OCI-LY7 (cell line): ENCODE measurements at regions not wholly inside any gene's neighbourhood (a gene's known extent, or its start where the extent isn't known, plus 50 kb on each side); places are given as distances from the start of the nearest gene placed in this dataset.
"Not testable (repeated sequence)": the region's sequence is repeated elsewhere in the genome, so short reads cannot be mapped to it uniquely, and the experiment has no call there.

Experiments
- BruUV-seq: library from RNA; stranded (reverse); fragments of 400-500 nt; replicated peaks from 2 replicates; lab custom pipeline; 2021; lab: Mats Ljungman, UMichigan
- CTCF ChIA-PET: fragments of 300-600 bp; sonication (Branson Sonifier 250); formaldehyde crosslinking; loops from one replicate; lab custom pipeline; 2022; ENCODE audit warnings: antibody characterized with exemption; ENCODE audit not compliant: unreplicated experiment; lab: Charles Lee
- POLR2A ChIA-PET: fragments of 300-600 bp; sonication (Branson Sonifier 250); formaldehyde crosslinking; loops from one replicate; lab custom pipeline; 2022; ENCODE audit warnings: antibody characterized with exemption; lab: Charles Lee
- DNase-seq: peaks from one replicate; pipeline ENCODE4 v3.0.0-alpha.2; 2015; ENCODE audit warnings: low spot score
- H2AFZ ChIP-seq: fragments of 200-600 bp; sonication (generic), shearing (Covaris generic); 2 replicates; pipeline ENCODE4 v1.6.1; 2014; ENCODE audit warnings: mild to moderate bottlenecking, antibody characterized with exemption, low read length, moderate library complexity
- H3K27ac ChIP-seq: fragments of 200-600 bp; sonication (generic); 2 replicates; pipeline ENCODE4 v1.5.1; 2014; ENCODE audit warnings: mixed run types, low read depth, mild to moderate bottlenecking, moderate library complexity, low read length, inconsistent platforms; ENCODE audit not compliant: poor library complexity, severe bottlenecking
- H3K36me3 ChIP-seq: fragments of 200-600 bp; sonication (generic); 2 replicates; pipeline ENCODE4 v1.6.1; 2014; ENCODE audit warnings: mild to moderate bottlenecking, antibody characterized with exemption, low read length, moderate library complexity, mixed read lengths; ENCODE audit not compliant: insufficient read depth
- H3K4me1 ChIP-seq: fragments of 200-600 bp; sonication (generic); 2 replicates; pipeline ENCODE4 v1.5.1; 2014; ENCODE audit warnings: mild to moderate bottlenecking, low read length; ENCODE audit not compliant: insufficient read depth, poor library complexity, severe bottlenecking
- H3K4me2 ChIP-seq: fragments of 200-600 bp; sonication (generic); 2 replicates; pipeline ENCODE4 v1.6.1; 2014; ENCODE audit warnings: mild to moderate bottlenecking, low read length
- H3K4me3 ChIP-seq: fragments of 200-600 bp; sonication (generic); 2 replicates; pipeline ENCODE4 v1.5.1; 2014; ENCODE audit warnings: mild to moderate bottlenecking, low read depth, low read length; ENCODE audit not compliant: poor library complexity, severe bottlenecking
- H3K79me2 ChIP-seq: fragments of 200-600 bp; sonication (generic); 2 replicates; pipeline ENCODE4 v1.6.1; 2016; ENCODE audit warnings: low read depth, mild to moderate bottlenecking, low read length, moderate library complexity, mixed read lengths; ENCODE audit not compliant: insufficient read depth
- H3K9me2 ChIP-seq: fragments of 200-600 bp; sonication (generic); 2 replicates; pipeline ENCODE4 v1.6.1; 2016; ENCODE audit warnings: mild to moderate bottlenecking, low read length, mixed read lengths; ENCODE audit not compliant: insufficient read depth
- H3K9me3 ChIP-seq: fragments of 200-600 bp; sonication (generic); 2 replicates; pipeline ENCODE4 v1.6.1; 2014; ENCODE audit warnings: mild to moderate bottlenecking, mixed run types, low read length, mixed read lengths
- H4K20me1 ChIP-seq: fragments of 200-600 bp; sonication (generic); 2 replicates; pipeline ENCODE4 v1.6.1; 2014; ENCODE audit warnings: mild to moderate bottlenecking, antibody characterized with exemption, low read length, moderate library complexity, mixed read lengths; ENCODE audit not compliant: insufficient read depth
- EZH2phosphoT487 ChIP-seq: fragments of 200-600 bp; sonication (generic); IDR thresholded peaks from 2 replicates; pipeline ENCODE4 v1.6.1; 2018; ENCODE audit warnings: low read depth, borderline replicate concordance, mild to moderate bottlenecking, mixed run types, antibody characterized with exemption, low read length, moderate library complexity, mixed read lengths
- intact Hi-C: fragments of 100-400 bp; cut with micrococcal nuclease; formaldehyde crosslinking; loops from one replicate; pipeline ENCODE4 v1.10.0; 2022; ENCODE audit not compliant: unreplicated experiment
- TF ChIP-seq, protein P1 (sequence below): fragments of 200-600 bp; sonication (generic); conservative IDR thresholded peaks from 2 replicates; pipeline ENCODE4 v1.5.1; 2014; ENCODE audit warnings: mild to moderate bottlenecking, antibody characterized with exemption, low read length, moderate library complexity, mixed read lengths

DNA sequence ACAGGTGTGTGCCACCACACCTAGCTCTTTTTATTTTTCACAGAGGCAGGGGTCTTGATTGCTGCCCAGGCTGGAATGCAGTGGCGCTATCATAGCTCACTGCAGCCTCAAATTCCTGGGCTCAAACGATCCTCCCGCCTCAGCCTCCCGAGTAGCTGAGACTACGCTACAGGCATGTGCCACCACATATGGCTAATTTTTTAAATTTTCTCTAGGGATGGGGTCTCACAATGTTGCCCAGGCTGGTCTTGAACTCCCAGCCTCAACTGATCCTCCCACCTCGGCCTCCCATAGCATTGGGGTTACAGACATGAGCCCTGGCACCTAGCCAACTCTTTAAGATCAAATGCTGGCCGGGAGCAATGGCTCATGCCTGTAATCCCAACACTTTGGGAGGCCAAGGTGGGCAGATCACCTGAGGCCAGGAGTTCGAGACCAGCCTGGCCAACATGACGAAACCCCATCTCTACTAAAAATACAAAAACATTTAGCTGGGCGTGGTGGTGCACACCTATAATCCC, 50.6 kb upstream of the MYL10 start:
- H3K4me3 ChIP-seq, H3K36me3 ChIP-seq, CTCF ChIA-PET, H2AFZ ChIP-seq, DNase-seq, intact Hi-C loops, H3K27ac ChIP-seq, POLR2A ChIA-PET, H4K20me1 ChIP-seq, H3K4me2 ChIP-seq, H3K4me1 ChIP-seq, H3K79me2 ChIP-seq, BruUV-seq, H3K9me3 ChIP-seq, H3K9me2 ChIP-seq: not testable (repeated sequence)

DNA sequence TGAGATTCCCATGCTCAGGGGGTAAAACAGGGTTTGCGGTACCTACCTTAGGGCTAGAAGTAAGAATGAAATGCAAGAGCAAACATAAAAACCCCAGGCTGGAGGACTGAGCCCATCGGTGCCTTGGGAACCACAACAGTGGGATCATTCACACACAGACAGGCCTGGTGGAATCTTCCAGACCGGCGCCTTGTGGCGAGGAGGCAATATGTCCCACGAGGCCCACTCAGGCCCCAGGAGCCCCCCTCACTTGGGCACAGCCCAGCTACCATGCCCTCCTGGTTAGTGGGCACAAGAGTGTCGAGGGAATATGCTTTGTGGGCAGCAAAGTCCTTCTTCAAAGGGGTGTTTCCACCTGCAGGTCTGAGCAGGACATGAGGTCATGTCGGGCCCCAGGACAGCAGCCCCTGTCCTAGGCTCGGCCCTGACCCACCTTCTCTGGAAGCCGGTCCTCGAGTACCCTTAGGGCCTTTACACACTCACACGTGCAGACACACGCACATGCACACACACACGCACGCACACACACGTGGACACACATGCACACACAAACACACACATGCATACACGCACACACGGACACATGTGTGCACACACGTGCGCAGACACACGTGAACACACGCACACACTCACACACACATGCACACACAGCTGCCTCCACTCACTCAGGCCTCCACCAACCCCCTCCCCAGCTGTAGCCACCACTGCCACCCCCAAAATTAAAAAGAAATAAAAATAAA, 51.5 kb upstream of the MYL10 start:
- no peak overlapping the region for H3K4me2 ChIP-seq
- H4K20me1 ChIP-seq = no peaks in the 10 kb centered on the region
- no peak overlapping the region for H3K4me3 ChIP-seq
- H3K9me2 ChIP-seq = no peaks in the 10 kb centered on the region
- TF ChIP-seq, protein P1, sequence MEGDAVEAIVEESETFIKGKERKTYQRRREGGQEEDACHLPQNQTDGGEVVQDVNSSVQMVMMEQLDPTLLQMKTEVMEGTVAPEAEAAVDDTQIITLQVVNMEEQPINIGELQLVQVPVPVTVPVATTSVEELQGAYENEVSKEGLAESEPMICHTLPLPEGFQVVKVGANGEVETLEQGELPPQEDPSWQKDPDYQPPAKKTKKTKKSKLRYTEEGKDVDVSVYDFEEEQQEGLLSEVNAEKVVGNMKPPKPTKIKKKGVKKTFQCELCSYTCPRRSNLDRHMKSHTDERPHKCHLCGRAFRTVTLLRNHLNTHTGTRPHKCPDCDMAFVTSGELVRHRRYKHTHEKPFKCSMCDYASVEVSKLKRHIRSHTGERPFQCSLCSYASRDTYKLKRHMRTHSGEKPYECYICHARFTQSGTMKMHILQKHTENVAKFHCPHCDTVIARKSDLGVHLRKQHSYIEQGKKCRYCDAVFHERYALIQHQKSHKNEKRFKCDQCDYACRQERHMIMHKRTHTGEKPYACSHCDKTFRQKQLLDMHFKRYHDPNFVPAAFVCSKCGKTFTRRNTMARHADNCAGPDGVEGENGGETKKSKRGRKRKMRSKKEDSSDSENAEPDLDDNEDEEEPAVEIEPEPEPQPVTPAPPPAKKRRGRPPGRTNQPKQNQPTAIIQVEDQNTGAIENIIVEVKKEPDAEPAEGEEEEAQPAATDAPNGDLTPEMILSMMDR = no peak
- no peak for TF ChIP-seq EZH2phosphoT487
- H2AFZ ChIP-seq = no peak overlapping the region
- ChIA-PET POLR2A (interaction anchor here (0.6 to 0.8 kb wide), 2 partner anchors 49 to 119 kb away, joined by 3 to 4 read pairs; no protein-coding TSS in a partner anchor), CTCF (no interaction called here)
- H3K36me3 ChIP-seq = no peaks in the 10 kb centered on the region
- intact Hi-C loops = no loop called here
- no peak overlapping the region for H3K27ac ChIP-seq
- BruUV-seq = no TSS peak
- H3K9me3 ChIP-seq = no peaks in the 10 kb centered on the region
- H3K4me1 ChIP-seq = peaks cover 4% of the 10 kb centered on the region
- no peaks in the 10 kb centered on the region for H3K79me2 ChIP-seq
- DNase-seq = no peak

DNA sequence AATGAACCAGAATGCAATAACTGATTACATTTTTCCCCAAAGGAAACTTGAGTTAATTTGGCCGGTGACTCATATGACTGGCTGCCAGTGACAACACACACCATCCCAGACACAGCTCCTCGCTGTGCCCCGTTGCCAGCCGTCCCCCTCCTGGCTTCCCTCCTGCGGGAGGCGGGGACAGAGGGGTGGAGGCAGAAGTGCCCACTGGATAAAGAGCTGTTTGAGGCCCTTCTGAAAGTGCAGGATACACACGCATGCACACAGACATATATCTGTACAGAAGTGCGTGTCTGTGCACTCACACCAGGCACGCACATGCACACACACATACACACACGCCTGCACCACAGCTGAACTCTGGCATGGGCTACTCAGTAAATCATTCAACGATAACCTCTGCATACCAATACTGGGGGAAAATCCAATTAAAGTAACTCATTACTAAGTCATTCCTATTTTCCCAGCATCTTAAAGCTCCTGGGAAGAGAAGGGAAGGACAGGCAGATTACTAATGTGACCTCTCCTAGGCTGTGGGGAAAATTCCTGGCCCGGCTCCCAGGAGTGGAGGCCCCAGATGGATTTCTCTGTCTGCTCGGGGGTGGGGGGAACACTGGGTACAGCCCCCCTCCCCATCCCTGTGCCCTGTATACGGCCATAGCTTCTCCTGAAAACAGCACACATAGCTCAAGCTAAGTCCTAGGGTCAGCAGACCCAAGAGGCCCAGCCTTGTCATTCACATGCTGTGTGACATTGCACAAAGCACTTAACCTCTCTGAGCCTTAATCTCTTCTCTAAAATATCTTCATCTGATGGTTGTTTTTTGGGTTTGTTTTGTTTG, 52.3 kb upstream of the MYL10 start:
- Histone ChIP-seq H3K4me1 (peaks cover 4% of the 10 kb centered on the region), H3K9me3 (no peaks in the 10 kb centered on the region), H3K4me3 (no peak overlapping the region), H3K79me2 (no peaks in the 10 kb centered on the region), H3K36me3 (no peaks in the 10 kb centered on the region), H4K20me1 (no peaks in the 10 kb centered on the region), H2AFZ (no peak overlapping the region), H3K9me2 (no peaks in the 10 kb centered on the region), H3K27ac (no peak overlapping the region), H3K4me2 (no peak overlapping the region)
- TF ChIP-seq, protein P1 = no peak
- TF ChIP-seq EZH2phosphoT487 = no peak
- no TSS peak for BruUV-seq
- CTCF ChIA-PET = no interaction called here
- POLR2A ChIA-PET = interaction anchor here (0.6 to 0.8 kb wide), 2 partner anchors 48 to 118 kb away, joined by 3 to 4 read pairs; no protein-coding TSS in a partner anchor
- intact Hi-C loops = no loop called here
- no peak for DNase-seq
